ENCODE measurements at regions not wholly inside any gene's neighbourhood (a gene's known extent, or its start where the extent isn't known, plus 50 kb on each side); places are given as distances from the start of the nearest gene placed in this dataset.

DNA sequence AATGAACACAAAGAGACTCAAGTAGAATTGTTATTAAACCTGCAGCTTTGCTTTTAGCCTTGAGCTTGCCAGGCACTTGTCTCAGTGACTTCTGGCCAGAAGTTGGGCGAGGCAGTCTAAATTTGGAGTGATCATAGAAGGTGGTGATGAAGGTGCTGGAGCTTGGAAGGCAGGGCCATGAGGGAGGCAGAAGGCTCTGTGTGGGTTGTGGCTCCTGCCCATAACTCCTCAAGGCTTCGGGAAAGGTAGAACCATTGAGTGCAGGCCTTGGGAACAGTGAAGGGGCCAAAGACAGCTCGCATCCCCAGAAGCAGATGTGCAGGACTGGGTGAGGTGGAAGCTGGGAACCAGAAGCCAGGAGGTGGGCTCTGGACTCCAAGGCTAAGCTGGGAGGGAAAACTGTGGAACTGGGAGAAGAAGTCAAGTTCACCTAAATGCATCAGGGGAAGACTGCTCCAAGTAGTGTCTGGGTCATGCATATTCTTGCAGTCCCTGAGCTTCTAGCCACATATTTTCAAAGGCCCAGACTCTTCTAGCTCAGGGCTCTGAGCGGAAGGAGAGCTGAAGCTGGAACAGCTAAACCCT, 111.1 kb upstream of the HABP2 start:
- no peak for DNase-seq (ENCODE audit: low read depth in 2 of 2)

DNA sequence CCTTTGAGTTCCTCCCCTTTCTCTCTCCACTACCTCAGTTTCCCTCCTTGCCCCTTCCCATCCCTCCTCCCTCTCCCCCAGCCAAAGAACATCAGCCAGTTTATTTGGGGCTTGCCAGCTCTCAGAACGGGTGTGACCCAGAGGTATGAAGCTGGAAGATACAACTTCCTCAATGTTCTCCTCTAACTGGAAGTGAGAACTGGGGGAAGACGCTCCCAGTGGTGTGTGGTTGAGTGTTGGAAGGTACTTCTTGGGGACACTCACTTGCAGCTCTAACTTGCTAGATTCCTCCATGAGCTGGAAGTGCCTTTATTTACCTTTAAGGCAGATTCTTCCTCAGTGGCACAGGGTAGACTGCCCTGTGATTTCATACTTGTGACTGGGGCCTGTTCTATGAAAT, 110.5 kb upstream of the HABP2 start:
- DNase-seq (ENCODE audit: low read depth in 2 of 2), result no peak

DNA sequence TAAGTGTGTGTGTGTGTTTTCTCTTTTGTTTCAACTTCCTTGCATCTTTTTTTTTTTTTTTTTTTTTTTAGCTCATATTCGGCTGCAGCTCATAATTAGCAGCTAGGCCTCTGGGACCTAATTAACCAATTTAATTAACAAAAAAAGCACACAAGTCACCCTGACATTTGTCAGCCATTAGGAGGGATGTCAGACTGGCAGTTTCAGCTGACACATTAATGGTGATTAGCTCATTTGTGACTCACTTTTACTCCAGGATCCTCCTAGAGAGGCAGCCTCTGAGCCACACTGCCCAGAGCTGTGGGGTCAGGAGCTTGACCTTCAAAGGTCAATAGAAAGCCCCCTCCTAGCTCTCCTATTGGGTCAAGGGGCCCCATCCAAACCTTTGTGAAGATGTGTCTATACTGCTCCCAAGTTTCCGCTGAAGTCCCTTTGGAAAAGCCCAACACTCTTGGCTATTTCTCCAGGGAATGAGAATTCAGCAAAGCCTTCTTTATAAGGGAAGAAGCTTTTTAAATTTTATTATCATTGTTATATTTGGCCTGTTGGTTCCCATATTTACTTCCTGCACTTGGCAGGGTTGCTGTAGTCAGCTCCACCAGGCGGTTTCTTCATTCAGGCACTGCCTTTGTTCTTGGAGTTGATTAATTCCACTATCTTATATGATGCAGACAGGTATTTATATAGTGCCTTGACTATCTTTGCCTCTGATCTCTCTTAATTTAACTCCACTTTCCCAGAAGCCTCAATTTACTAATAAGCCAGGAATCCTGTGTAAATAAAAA, 109.5 kb upstream of the HABP2 start:
- no peak for DNase-seq (ENCODE audit: low read depth in 2 of 2)

DNA sequence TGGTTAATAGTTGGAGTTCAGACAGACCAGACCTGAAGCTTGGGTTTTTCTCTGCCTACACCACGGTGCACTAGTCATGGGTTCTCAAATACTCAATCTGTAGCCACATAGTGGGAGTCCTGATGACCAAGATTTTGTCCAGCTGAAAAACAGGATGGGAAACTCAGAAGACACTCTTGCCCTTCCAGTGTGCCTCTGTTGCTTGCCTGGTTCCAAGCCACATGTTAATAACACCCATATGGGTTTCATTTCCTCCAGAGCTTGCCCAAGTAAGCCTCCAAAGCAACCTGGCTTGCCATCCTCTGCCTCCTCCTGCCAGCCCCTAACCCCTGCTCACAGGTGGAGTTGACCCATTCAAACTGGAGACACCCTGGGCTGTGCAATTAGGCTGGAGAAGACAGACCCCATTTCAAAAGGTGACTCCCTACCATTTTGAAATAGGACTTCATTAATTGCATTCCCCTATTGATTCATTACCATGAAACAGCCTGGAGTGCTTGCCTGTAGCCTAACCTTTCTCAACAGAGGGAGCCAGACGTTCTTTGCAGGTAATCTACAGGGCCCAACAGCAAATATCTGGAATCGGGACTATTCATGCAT, 108.0 kb upstream of the HABP2 start:
- DNase-seq (ENCODE audit: low read depth in 2 of 2), result no peak

DNA sequence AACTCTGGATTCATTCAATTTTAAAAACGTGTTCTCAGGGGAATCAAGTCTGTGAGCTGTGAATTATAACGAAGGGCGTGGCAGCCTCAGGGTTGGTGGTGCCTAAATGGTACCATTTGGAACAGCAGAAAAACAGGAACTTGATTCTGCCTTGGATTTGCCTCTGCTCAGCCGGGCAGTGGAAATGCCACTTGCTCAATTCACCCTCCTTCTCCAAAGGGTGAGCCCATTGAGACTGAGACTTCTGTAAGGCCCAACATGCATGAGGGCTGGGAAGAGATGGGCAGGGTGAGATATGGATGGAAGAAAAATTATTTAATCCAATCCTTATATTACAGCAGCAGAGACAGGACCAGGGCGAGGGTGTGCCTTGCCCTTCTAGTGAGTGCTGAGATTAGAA, 107.1 kb upstream of the HABP2 start:
- DNase-seq (ENCODE audit: low read depth in 2 of 2), result no peak

DNA sequence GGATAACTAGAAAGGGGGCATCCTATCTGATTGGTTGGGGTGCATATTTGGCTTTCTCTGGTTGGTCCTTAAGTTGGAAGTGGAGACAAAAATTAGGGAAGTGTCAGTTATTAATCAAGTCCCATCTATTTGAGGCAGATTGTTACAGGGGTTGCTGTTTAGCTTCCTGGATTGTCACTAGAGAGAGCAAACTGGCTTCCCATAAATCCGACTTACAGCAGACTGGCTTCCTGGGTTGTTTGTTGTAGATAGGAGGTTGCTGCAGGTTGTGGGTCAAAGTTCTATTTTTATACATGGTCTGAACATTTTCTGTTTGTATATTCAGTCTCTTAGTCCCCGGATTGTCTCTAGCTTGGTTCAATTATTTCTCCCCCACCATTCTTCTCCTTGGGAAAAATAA, 106.1 kb upstream of the HABP2 start:
- no peak for DNase-seq (ENCODE audit: low read depth in 2 of 2)

DNA sequence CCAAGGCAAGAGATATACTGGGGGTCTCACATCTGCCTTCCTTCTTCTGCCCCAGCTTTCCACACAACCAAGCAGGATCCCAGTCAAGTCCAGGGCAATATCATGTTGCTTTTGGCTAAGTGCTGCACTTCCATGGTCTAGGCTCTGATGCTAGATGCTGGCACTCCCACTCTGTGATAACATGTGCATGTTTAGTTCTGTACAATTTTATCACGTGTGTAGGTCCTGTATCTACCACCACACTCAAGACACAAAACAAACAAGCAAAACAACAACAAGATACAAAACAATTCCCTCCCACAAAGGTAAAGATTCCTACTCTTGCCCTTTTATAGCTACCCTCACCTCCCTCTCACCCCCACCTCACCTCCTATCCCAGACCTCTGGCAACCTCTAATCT, 105.6 kb upstream of the HABP2 start:
- no peak for DNase-seq (ENCODE audit: low read depth in 2 of 2)

DNA sequence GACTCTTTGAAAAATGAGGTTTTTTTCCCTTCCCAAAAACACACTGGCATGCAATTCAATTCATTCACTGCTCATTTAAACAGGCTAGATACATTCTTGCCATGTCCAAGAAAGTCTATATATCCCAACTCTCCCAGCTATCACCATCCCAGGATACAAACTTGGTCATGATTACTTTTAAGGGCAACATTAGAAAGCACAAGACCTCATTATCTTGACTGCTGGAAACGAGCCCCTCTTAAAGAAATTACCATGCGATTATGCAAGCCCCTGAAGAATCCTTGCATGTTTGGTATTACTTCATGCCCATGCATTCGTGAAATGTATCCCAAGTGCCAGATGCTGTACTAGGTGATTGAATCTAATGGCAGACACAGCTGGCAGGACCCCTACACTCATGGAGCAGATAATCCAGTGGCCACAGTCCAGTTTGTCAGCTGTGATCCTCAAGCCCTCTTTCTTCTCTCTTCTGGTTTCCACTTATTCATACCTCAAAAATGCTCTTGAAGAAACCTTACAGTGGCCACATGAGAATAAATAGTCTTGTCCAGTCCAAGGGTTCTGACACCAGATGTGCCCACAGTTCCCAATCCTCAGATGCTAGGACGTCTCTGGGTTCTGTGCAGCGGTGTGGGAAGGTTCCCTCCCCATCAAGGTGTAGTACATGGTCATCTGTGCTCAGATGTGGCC, 103.7 kb upstream of the HABP2 start:
- DNase-seq (ENCODE audit: low read depth in 2 of 2), result no peak

DNA sequence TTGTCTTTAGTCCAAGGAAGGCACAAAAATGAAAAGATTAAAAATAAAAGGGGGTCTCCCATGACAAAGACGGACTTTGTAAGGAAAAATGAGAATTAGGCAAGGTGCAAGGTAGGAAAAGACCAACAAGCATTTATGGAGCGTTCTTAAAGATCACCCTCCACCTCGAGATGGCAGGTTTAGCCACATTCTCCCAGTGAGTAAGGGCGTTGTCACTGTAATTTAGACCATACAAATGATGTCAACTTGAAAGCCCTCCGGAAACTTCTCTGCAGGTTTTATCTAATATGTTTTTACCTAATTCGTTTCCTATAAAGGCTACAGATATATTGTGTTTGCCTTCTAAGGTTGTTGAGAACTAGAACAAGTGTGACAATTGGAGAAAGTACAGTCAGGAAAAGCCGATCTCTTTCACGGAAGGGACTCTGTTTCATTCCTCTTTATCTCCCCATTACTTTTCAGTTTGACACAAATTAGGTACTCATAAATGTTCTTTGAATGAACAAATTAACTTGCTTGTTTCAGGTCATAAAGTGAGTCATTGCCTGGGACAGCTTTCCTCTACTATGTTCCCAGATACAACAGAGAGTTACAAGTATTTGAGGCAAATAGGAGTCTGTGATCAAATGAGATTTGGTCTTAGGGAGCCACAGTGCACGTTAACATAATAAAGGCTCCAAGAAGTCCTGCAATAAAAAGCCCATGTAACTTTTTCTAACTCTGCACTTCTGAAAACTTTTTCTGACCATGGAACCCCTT, 102.6 kb upstream of the HABP2 start:
- no peak for DNase-seq (ENCODE audit: low read depth in 2 of 2)

DNA sequence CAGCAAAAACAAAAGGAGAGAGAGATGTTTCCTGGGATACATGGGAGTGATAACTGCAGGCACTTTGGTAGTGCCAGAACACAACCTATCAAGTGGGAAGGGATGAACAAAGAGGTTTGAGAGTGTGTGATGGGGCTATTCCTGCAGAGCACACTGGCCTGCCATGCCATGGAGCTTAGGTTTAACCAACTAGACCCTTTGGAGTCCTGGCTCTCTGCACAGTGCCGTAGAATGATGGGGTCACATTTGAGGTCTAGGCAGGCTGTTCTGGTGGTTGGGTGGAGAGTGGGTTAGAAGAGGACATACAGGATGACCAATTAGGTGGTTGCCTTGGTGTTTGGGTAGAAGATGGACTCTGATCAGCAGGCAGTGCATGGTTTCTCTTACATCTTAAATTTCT, 101.9 kb upstream of the HABP2 start:
- no peak for DNase-seq (ENCODE audit: low read depth in 2 of 2)

DNA sequence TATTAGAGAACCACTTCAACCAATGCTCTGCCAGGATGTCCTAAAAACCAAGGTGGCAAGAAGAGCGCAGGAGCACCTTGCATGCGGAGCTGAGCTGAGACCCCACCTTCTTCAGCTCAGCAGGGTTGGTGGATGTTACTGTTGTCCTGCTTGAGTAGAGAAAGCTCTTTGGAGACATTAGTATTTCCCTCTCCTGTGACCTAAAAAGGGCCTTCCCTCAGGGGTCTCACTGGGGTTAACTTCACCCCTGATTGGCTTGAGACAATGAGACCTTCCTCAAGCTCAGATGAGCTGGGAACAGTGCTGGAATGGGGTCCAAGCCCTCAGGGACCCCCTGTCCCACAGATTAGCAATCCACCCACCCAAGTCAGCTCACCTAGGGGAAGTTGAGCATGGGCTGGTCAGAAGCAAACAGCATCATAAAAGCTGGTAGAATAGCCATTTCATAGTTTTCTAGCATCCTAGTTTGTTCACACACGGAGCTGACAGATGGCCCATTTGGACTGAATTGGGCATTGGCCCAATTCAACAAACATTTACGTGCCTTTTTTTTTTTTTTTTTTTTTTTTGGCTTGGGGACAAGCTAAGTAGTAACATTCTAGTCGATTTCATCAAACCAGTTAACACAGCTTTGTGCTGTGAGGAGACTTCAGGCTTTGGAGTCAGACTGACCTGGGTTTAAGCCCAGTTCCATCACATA, 100.6 kb upstream of the HABP2 start:
- no peak for DNase-seq (ENCODE audit: low read depth in 2 of 2)

DNA sequence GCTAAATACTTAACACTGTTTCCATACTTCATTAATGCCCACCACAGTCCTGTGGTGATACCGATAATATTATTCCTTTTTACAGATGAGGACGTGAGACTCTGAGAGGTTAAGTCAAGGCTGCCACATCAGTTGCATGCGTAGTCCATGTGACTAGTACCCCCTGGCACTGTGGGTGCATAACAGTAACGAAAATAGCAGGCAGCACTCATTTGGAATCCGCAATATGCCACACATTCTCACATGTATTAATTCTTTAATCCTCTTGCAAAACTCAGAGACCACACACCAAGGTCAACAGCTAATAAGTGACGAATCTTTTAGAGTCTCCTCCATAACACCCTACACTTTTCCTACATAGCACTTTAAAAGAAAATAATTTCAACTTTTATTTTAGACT, 99.5 kb upstream of the HABP2 start:
- DNase-seq (ENCODE audit: low read depth in 2 of 2), result no peak

DNA sequence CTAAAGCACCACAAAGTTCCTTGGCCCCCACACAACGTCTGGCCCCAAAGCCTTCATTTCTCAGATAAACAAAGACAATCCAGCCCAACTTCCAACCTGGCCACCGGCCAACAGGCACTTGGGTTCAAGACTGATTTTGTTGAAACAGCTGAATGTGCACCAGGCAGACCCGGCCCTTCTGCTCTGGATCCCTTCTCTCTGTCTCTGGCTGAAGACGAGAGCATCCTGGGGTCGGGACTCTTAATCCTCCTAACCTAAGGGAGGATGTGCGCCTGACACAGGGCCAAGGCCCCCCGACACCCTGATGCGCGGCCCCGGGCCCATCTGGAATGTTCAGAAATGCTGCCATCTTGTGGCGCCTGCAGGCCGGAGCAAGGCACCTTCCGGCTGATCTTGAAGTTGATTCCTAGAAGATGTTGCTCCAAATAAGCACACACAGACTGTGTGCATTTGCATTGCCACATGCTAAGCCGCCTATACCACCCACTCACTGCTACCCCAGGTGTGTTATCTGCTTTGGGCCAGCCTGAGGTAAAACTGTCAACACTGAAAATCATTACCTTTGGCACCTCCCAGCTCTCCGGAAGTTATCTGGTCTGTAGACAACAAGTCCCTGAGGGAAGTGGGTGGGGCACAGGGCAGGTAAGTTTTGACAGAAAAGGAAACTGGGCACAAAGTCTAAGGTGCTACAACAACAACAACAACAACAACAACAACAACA, 98.4 kb upstream of the HABP2 start:
- no peak for DNase-seq (ENCODE audit: low read depth in 2 of 2)

DNA sequence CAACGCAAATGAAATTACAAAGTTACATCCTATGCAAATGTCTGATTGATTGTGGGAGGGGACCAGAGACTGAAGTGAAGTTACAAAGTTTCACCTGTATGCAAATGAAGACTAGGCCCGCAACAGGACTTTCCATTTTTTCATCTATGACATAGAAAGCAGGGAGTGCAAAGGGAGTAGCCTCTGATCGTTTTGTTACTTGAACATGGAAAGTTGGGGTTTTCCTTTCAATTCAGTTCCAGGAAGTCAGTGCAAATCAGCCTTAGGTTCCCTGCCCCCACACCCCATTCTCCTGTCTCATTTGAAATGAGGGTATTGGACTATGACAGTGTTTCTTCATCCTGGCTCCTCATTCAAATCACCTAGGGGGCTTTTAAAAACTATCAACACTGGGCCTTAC, 96.9 kb upstream of the HABP2 start:
- DNase-seq (ENCODE audit: low read depth in 2 of 2), result no peak

DNA sequence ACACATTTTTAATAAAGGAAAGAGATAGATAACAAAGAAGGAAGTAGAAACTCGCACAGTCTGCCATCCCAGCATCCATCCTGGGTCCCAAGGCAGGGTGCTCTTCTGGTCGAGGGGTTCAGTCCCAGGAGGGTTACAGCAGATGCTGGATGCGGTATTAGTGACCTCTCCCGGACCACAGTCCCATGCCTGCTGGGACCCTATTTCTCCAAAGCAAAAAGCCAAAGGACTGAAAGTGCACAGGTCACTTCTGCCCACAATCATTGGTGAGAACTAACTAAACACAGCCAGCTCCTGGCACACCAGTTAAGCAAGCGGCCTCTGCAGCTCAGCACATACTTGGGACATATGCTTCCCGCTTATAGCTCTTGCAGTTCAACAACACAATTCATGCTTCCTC, 96.1 kb upstream of the HABP2 start:
- no peak for DNase-seq (ENCODE audit: low read depth in 2 of 2)

DNA sequence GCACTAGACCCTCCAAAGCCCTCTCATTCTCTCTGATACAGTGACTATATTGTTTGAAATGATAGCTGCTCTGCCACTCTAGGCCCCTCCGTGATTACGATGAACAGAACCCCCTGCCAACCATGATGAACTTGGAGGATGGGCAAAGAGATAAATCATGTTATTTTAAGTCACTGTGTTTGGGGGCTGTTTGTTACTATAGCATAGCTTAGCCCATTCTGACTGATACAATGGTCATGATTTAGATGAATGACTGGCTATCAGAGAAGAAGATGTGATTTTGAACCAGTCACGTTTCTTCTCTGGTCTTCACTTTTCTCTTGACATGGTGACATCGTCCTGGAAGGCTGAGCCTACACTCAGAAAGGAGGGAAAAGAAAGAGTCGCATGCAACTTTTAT, 95.4 kb upstream of the HABP2 start:
- DNase-seq (ENCODE audit: low read depth in 2 of 2), result no peak

DNA sequence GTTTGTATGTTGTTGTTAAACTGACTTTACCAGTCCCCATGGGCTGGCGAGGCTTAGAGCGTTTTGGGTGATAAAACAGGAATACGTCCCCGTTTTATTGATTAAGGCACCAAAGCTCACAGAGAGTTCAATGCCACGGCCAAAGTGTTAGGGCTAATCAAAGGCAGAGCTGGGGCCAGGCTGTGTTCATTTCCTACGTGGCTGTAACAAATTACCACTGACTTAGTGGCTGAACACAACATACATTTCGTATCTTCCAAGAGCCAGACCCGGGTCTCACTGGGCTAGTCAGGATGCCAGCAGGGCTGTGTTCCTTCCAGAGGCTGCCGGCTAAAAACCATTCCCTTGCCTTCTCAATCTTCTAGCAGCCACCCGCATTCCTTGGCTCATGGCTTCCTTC, 94.4 kb upstream of the HABP2 start:
- no peak for DNase-seq (ENCODE audit: low read depth in 2 of 2)

DNA sequence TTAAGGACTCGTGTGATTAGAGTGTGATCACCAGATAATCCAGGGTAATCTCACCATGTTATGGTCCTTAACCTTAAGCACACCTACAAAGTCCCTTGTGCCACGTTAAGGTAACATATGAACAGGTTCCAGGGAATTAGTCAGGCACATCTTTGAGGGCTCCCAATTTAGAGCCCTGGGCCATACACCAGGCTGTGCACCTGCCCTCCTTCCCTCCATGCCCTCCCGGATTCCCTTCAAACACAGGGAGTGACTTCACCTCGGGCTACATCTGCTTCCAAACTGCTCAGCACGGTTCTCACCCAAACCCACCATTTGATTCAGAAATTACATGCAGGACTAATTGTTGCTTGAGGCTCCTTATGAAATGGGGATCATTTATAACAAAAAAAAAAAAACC, 93.9 kb upstream of the HABP2 start:
- DNase-seq (ENCODE audit: low read depth in 2 of 2), result no peak

DNA sequence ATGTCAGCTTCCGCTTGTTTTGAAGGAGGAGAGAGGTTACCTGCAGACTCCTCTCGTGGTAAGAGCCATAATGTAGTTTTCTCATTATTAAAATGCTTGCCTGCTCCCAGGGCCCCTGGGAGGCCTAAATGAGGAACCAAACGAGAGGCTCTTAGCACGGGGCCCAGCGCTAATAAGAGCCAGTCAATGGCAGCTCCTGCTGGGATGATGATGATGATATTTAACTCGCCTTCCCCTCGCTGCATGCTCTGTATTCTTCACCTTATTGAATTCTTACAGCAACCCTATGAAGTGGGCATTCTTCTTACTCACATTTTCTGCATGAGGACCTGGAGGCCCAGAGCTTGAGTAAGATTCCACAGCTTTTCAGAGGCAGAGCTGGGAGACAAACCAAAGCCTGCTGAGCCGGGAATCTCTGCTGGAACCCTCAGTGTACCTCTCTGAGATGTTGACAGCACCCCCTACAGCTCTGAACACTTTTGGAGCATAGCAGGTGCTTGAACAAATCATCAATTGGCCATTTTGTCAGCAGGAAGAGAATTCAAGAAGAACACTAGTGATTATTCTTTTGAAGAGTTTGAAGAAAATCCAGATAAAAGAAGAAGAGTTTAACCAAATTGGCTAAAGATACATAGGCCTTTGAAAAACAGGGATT, 93.1 kb upstream of the HABP2 start:
- DNase-seq (ENCODE audit: low read depth in 2 of 2), result no peak

DNA sequence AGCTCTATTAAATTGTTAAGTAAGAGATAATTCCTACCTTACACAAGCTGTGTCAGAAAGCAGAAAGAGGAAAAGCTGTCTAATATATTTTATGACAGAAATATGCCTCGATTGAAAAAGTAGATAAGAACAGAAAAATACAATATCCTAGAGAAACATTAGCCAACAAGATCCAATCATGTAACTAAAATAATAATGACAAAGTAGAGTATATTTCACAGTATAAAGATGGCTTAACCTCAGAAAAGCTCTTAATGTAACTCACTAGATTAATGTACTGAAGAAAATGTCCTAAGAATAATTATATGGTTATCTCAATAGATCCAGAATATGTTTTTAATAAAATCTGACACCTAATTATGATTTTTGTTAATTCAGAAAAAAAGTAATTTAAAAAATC, 89.8 kb upstream of the HABP2 start:
- DNase-seq (ENCODE audit: low read depth in 2 of 2), result no peak
